Neural cell (in vitro differentiated cells): ENCODE measurements at regions not wholly inside any gene's neighbourhood (a gene's known extent, or its start where the extent isn't known, plus 50 kb on each side); places are given as distances from the start of the nearest gene placed in this dataset.

ENCODE experiments used
- EP300 ChIP-seq: fragments of 450-650 bp; conservative IDR thresholded peaks from 2 replicates; pipeline ENCODE4 v1.6.1; 2014; ENCODE audit warnings: antibody characterized with exemption, mild to moderate bottlenecking, moderate library complexity; ENCODE audit not compliant: poor library complexity, severe bottlenecking
- TF ChIP-seq, protein P1 (sequence below): fragments of 450-650 bp; IDR thresholded peaks from 2 replicates; pipeline ENCODE4 v1.5.1; 2014; ENCODE audit warnings: antibody characterized with exemption, mild to moderate bottlenecking, moderate library complexity; ENCODE audit not compliant: poor library complexity, severe bottlenecking

DNA sequence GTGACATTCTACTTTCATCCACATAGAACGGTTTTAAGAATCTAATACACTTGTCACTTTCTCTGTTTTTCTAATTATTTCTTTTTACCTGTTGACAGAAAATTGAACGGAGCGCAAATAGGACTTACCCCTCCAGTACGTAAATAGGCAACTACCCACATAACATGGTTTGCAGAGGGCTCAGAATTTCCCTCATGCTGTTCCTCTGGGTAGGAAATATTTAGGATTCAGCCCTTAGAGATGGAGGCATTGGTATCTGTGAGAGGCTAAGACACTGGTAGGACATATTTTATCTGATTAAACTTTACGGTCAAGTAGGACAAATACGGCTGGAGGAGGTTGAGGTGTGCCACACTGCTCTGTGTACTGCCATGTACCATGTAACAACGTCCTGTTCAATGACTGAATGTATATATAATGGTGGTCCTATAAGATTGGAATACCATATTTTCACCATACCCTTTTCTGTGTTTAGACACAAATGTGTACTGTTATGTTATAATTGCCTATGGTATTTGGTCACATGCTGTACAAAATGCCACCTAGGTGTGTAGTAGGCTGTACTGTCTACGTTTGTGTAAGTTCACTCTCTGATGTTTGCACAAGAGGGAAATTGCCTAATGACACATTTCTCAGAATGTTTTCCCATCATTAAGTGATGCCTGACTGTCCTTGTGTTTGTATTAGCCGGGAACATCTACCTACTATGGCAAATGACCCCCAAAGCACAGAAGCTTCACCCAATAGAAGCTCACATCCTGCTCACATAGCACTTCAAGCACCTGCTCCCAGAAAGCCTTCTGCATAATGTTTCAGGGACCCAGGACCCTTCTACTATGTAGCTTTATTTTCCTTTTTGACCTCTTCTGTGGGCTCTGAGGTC, 429.4 kb upstream of the AKR1E2 start:
- TF ChIP-seq, protein P1, sequence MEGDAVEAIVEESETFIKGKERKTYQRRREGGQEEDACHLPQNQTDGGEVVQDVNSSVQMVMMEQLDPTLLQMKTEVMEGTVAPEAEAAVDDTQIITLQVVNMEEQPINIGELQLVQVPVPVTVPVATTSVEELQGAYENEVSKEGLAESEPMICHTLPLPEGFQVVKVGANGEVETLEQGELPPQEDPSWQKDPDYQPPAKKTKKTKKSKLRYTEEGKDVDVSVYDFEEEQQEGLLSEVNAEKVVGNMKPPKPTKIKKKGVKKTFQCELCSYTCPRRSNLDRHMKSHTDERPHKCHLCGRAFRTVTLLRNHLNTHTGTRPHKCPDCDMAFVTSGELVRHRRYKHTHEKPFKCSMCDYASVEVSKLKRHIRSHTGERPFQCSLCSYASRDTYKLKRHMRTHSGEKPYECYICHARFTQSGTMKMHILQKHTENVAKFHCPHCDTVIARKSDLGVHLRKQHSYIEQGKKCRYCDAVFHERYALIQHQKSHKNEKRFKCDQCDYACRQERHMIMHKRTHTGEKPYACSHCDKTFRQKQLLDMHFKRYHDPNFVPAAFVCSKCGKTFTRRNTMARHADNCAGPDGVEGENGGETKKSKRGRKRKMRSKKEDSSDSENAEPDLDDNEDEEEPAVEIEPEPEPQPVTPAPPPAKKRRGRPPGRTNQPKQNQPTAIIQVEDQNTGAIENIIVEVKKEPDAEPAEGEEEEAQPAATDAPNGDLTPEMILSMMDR: no peak
- no peak for TF ChIP-seq EP300
